B cell (primary cell): ENCODE measurements at regions not wholly inside any gene's neighbourhood (a gene's known extent, or its start where the extent isn't known, plus 50 kb on each side); places are given as distances from the start of the nearest gene placed in this dataset.

ENCODE experiments used
- ATAC-seq: fragments of 200-7000 bp; cut with Tn5 transposase; one replicate; pipeline ENCODE4 v1.10.0; 2021; ENCODE audit warnings: low read depth, mild to moderate bottlenecking, moderate number of reproducible peaks, moderate library complexity
- CTCF ChIA-PET: fragments of 350-600 bp; sonication (Branson Sonifier 250); formaldehyde crosslinking; loops from one replicate; lab custom pipeline; 2021; ENCODE audit warnings: antibody characterized with exemption, inconsistent platforms; lab: Charles Lee
- POLR2A ChIA-PET: fragments of 350-600 bp; sonication (Branson Sonifier 250); formaldehyde crosslinking; loops from one replicate; lab custom pipeline; 2021; ENCODE audit warnings: antibody characterized with exemption; lab: Charles Lee
- DNase-seq: peaks from one replicate; pipeline ENCODE4 v3.0.0; 2013
- H2AFZ ChIP-seq: 2 replicates; pipeline ENCODE4 v1.6.1; 2012; ENCODE audit warnings: mild to moderate bottlenecking, low read depth, low read length; ENCODE audit not compliant: insufficient read depth, poor library complexity, severe bottlenecking
- H3K27ac ChIP-seq, 2 donors: 1 replicate in 1 of 2; 2 replicates in 1 of 2; pipeline ENCODE4 v1.5.1; 2012 to 2013; ENCODE audit warnings: low read length in 2 of 2, mild to moderate bottlenecking in 2 of 2, moderate library complexity in 1 of 2
- H3K27me3 ChIP-seq, 4 experiments: fragments of 200-600 bp in 1 of 4; sonication (generic) in 1 of 4; replicated peaks in 1 of 4; 1 replicate in 2 of 4; 2 replicates in 2 of 4; pipeline versions ENCODE4 v1.6.1 to v1.7.0; 2013 to 2016; ENCODE audit warnings: low read length in 3 of 4, mild to moderate bottlenecking in 2 of 4, mixed read lengths in 1 of 4, moderate library complexity in 1 of 4; ENCODE audit not compliant: insufficient read depth in 4 of 4, control insufficient read depth in 3 of 4; ENCODE audit errors: control extremely low read depth in 1 of 4
- H3K36me3 ChIP-seq, 2 experiments: replicated peaks in 1 of 2; 1 replicate in 1 of 2; 2 replicates in 1 of 2; pipeline versions ENCODE4 v1.6.1 to v1.7.1; 2013; ENCODE audit warnings: low read length in 1 of 2; ENCODE audit not compliant: insufficient read depth in 2 of 2, control insufficient read depth in 1 of 2; ENCODE audit errors: control extremely low read depth in 1 of 2, extremely low read depth in 1 of 2
- H3K4me1 ChIP-seq, 2 donors: fragments of 200-600 bp in 1 of 2; sonication (generic) in 1 of 2; 1 replicate in 1 of 2; 2 replicates in 1 of 2; pipeline versions ENCODE4 v1.5.1 to v1.6.1; 2013 to 2017; ENCODE audit warnings: low read length in 2 of 2; ENCODE audit not compliant: control insufficient read depth in 2 of 2, insufficient read depth in 2 of 2
- H3K4me2 ChIP-seq: replicated peaks from 2 replicates; pipeline ENCODE3; 2012; ENCODE audit warnings: mild to moderate bottlenecking, low read depth, low read length; ENCODE audit not compliant: poor library complexity, severe bottlenecking
- H3K4me3 ChIP-seq, 5 experiments: fragments of 200-600 bp in 1 of 5; sonication (generic) in 1 of 5; 1 replicate in 3 of 5; 2 replicates in 2 of 5; pipeline versions ENCODE4 v1.5.1 to v1.7.0; 2011 to 2016; ENCODE audit warnings: low read length in 4 of 5, mild to moderate bottlenecking in 4 of 5, low read depth in 2 of 5, control low read depth in 1 of 5, moderate library complexity in 1 of 5; ENCODE audit not compliant: insufficient read depth in 1 of 5; ENCODE audit errors: control extremely low read depth in 1 of 5, extremely low read depth in 1 of 5
- H3K79me2 ChIP-seq: fragments of 200-600 bp; sonication (generic); one replicate; pipeline ENCODE4 v1.6.0; 2016; ENCODE audit warnings: low read length; ENCODE audit not compliant: control insufficient read depth, insufficient read depth
- H3K9ac ChIP-seq: fragments of 200-600 bp; sonication (generic); 2 replicates; pipeline ENCODE4 v1.6.1; 2017; ENCODE audit warnings: mild to moderate bottlenecking, low read length, moderate library complexity
- H3K9me3 ChIP-seq, 3 donors: one replicate each; pipeline versions ENCODE4 v1.6.1 to v1.7.1; 2013; ENCODE audit warnings: low read length in 2 of 3; ENCODE audit not compliant: control insufficient read depth in 2 of 3, insufficient read depth in 1 of 3; ENCODE audit errors: control extremely low read depth in 1 of 3
- H4K20me1 ChIP-seq: 2 replicates; pipeline ENCODE4 v1.6.0; 2012; ENCODE audit warnings: mild to moderate bottlenecking, low read length; ENCODE audit not compliant: insufficient read depth, control insufficient read depth, poor library complexity, severe bottlenecking
- H3K27ac Mint-ChIP-seq: one replicate; pipeline ENCODE4 v1.8.0; 2021; ENCODE audit warnings: mixed read lengths
- H3K27me3 Mint-ChIP-seq: one replicate; pipeline ENCODE4 v1.8.0; 2021; ENCODE audit warnings: mixed read lengths
- H3K4me1 Mint-ChIP-seq: one replicate; pipeline ENCODE4 v1.8.0; 2021; ENCODE audit warnings: mixed read lengths
- H3K4me3 Mint-ChIP-seq: one replicate; pipeline ENCODE4 v1.8.0; 2021; ENCODE audit warnings: mixed read lengths
- H3K9me3 Mint-ChIP-seq: one replicate; pipeline ENCODE4 v1.8.0; 2022; ENCODE audit warnings: mixed read lengths; ENCODE audit not compliant: insufficient read depth
- EZH2 ChIP-seq: IDR thresholded peaks from 2 replicates; pipeline ENCODE4 v1.6.1; 2012; ENCODE audit warnings: borderline replicate concordance, low read depth, mild to moderate bottlenecking, moderate library complexity, low read length; ENCODE audit not compliant: insufficient read depth, poor library complexity, severe bottlenecking
- WGBS: methylation state at CpG from one replicate; pipeline ENCODE4 v1.1.5; 2013; ENCODE audit warnings: missing lambda C conversion rate; ENCODE audit not compliant: insufficient coverage; 5-methylcytosine and 5-hydroxymethylcytosine counted together
- intact Hi-C: fragments of 100-400 bp; cut with micrococcal nuclease; formaldehyde crosslinking; loops from one replicate; pipeline ENCODE4 v1.10.0; 2022
- TF ChIP-seq, protein P1 (sequence below): fragments of 200-600 bp; IDR thresholded peaks from one replicate; pipeline ENCODE4 v1.8.0; 2022; ENCODE audit warnings: antibody characterized with exemption, mild to moderate bottlenecking

DNA sequence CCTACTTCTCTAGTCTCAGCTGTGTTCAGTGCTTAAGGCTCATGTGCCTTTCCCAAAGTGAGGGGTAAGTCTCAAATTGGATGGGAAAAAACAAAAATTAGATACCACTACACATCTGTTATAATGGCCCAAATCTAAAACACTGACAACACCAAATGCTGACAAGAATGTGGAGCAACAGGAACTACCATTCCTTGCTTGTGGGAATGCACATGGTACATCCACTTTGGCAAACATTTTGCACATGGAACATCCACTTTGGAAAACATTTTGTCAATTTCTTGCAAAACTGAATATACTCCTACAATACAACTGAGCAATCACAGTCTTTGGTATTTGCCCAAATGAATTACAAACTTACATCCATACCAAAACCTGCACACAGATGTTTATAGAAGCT is 109.3 kb downstream of the TENT5A start:
- no peak overlapping the region for H3K4me2 ChIP-seq
- intact Hi-C loops = no loop called here
- no peaks in the 10 kb centered on the region for H3K27me3 ChIP-seq
- Mint-ChIP-seq H3K27ac (no peak overlapping the region), H3K4me1 (no peaks in the 10 kb centered on the region), H3K4me3 (no peak overlapping the region), H3K27me3 (no peaks in the 10 kb centered on the region), H3K9me3 (no peaks in the 10 kb centered on the region)
- TF ChIP-seq, protein P1, sequence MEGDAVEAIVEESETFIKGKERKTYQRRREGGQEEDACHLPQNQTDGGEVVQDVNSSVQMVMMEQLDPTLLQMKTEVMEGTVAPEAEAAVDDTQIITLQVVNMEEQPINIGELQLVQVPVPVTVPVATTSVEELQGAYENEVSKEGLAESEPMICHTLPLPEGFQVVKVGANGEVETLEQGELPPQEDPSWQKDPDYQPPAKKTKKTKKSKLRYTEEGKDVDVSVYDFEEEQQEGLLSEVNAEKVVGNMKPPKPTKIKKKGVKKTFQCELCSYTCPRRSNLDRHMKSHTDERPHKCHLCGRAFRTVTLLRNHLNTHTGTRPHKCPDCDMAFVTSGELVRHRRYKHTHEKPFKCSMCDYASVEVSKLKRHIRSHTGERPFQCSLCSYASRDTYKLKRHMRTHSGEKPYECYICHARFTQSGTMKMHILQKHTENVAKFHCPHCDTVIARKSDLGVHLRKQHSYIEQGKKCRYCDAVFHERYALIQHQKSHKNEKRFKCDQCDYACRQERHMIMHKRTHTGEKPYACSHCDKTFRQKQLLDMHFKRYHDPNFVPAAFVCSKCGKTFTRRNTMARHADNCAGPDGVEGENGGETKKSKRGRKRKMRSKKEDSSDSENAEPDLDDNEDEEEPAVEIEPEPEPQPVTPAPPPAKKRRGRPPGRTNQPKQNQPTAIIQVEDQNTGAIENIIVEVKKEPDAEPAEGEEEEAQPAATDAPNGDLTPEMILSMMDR = no peak
- no peak for TF ChIP-seq EZH2
- no peak for ATAC-seq
- no peaks in the 10 kb centered on the region for H3K36me3 ChIP-seq
- DNase-seq = no peak
- ChIA-PET CTCF (no interaction called here), POLR2A (no interaction called here)
- H3K4me1 ChIP-seq = no peaks in the 10 kb centered on the region
- no peak overlapping the region for H3K9ac ChIP-seq
- H3K79me2 ChIP-seq = no peaks in the 10 kb centered on the region
- no peaks in the 10 kb centered on the region for H3K9me3 ChIP-seq
- no peak overlapping the region for H3K27ac ChIP-seq
- H4K20me1 ChIP-seq = no peaks in the 10 kb centered on the region
- no peak overlapping the region for H3K4me3 ChIP-seq
- no peak overlapping the region for H2AFZ ChIP-seq

DNA sequence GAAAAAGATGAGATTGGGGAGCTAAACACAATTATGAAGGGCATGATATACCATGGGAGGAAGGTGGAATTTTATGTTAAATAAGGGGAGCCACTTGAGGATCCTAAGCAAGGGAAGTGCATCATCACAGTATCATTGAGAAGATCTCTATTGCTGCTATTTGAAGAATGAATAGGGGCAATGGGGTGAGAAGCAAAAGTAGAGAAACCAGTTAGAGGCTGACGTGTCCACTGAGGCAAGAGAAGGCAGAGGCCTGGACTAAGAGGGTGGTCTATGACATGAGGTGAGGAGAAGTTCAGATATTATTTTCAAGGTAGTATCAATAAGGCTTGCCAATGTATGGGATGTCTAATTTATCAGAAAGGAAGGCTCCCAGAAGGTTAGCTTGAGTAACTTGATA is 111.6 kb downstream of the TENT5A start:
- TF ChIP-seq, protein P1 = no peak
- TF ChIP-seq EZH2 = no peak
- no peak overlapping the region for H3K4me3 Mint-ChIP-seq
- Histone ChIP-seq H4K20me1 (no peaks in the 10 kb centered on the region), H3K36me3 (no peaks in the 10 kb centered on the region), H3K4me2 (no peak overlapping the region), H3K27ac (no peak overlapping the region), H3K9ac (no peak overlapping the region), H3K79me2 (no peaks in the 10 kb centered on the region), H3K27me3 (no peaks in the 10 kb centered on the region), H3K4me1 (no peaks in the 10 kb centered on the region), H3K4me3 (no peak overlapping the region), H3K9me3 (no peaks in the 10 kb centered on the region), H2AFZ (no peak overlapping the region)
- H3K9me3 Mint-ChIP-seq = no peaks in the 10 kb centered on the region
- POLR2A ChIA-PET = no interaction called here
- WGBS = 75% methylated on average over 1 of the region's 1 CpG
- ATAC-seq (no peak), DNase-seq (no peak)
- H3K4me1 Mint-ChIP-seq = no peaks in the 10 kb centered on the region
- intact Hi-C loops = no loop called here
- H3K27me3 Mint-ChIP-seq = no peaks in the 10 kb centered on the region
- no peak overlapping the region for H3K27ac Mint-ChIP-seq
- CTCF ChIA-PET = no interaction called here
